Nephron progenitor cell (in vitro differentiated cells): ENCODE measurements at regions not wholly inside any gene's neighbourhood (a gene's known extent, or its start where the extent isn't known, plus 50 kb on each side); places are given as distances from the start of the nearest gene placed in this dataset.

Experiments
- DNase-seq: peaks from one replicate; pipeline ENCODE4 v3.0.0; 2021
- H3K27ac Mint-ChIP-seq: 2 replicates; pipeline ENCODE4 v1.8.0; 2021; ENCODE audit warnings: mild to moderate bottlenecking, moderate library complexity, mixed read lengths
- H3K27me3 Mint-ChIP-seq: 2 replicates; pipeline ENCODE4 v1.8.0; 2021; ENCODE audit warnings: mild to moderate bottlenecking, low read depth, mixed read lengths; ENCODE audit not compliant: poor library complexity
- H3K36me3 Mint-ChIP-seq: 2 replicates; pipeline ENCODE4 v1.8.0; 2021; ENCODE audit warnings: low read depth, mixed read lengths
- H3K4me1 Mint-ChIP-seq: 2 replicates; pipeline ENCODE4 v1.8.0; 2021; ENCODE audit warnings: mixed read lengths
- H3K4me3 Mint-ChIP-seq: 2 replicates; pipeline ENCODE4 v1.8.0; 2021; ENCODE audit warnings: mild to moderate bottlenecking, moderate library complexity, mixed read lengths
- H3K9me3 Mint-ChIP-seq: 2 replicates; pipeline ENCODE4 v1.8.0; 2021; ENCODE audit warnings: mild to moderate bottlenecking, moderate library complexity, mixed read lengths
- CTCF ChIP-seq: fragments of 200-600 bp; sonication (generic); IDR thresholded peaks from 2 replicates; pipeline ENCODE4 v1.5.0; 2021; ENCODE audit warnings: antibody characterized with exemption

GRCh38 chr10:80976658-80977057 is 439.0 kb downstream of the SH2D4B start:
- Mint-ChIP-seq H3K4me1 (no peaks in the 10 kb centered on the region), H3K36me3 (no peaks in the 10 kb centered on the region), H3K4me3 (no peak overlapping the region), H3K9me3 (no peaks in the 10 kb centered on the region), H3K27ac (no peak overlapping the region), H3K27me3 (no peaks in the 10 kb centered on the region)
- TF ChIP-seq CTCF, result no peak
- no peak for DNase-seq

GRCh38 chr10:80985102-80985501 is 447.4 kb downstream of the SH2D4B start:
- Mint-ChIP-seq H3K36me3 (no peaks in the 10 kb centered on the region), H3K27me3 (no peaks in the 10 kb centered on the region), H3K4me3 (no peak overlapping the region), H3K27ac (no peak overlapping the region), H3K4me1 (no peaks in the 10 kb centered on the region), H3K9me3 (no peaks in the 10 kb centered on the region)
- DNase-seq, result no peak
- TF ChIP-seq CTCF, result no peak

GRCh38 chr10:80986596-80986995 is 448.9 kb downstream of the SH2D4B start:
- no peak for DNase-seq
- TF ChIP-seq CTCF, result no peak
- peaks cover 4% of the 10 kb centered on the region for H3K9me3 Mint-ChIP-seq
- H3K4me3 Mint-ChIP-seq, result no peak overlapping the region
- H3K4me1 Mint-ChIP-seq, result no peaks in the 10 kb centered on the region
- no peaks in the 10 kb centered on the region for H3K27me3 Mint-ChIP-seq
- H3K27ac Mint-ChIP-seq, result no peak overlapping the region
- H3K36me3 Mint-ChIP-seq, result no peaks in the 10 kb centered on the region

GRCh38 chr10:80988755-80989154 is 451.1 kb downstream of the SH2D4B start:
- H3K9me3 Mint-ChIP-seq, result peaks cover 19% of the 10 kb centered on the region
- no peak for TF ChIP-seq CTCF
- no peak overlapping the region for H3K4me3 Mint-ChIP-seq
- no peak overlapping the region for H3K27ac Mint-ChIP-seq
- H3K4me1 Mint-ChIP-seq, result no peaks in the 10 kb centered on the region
- H3K36me3 Mint-ChIP-seq, result no peaks in the 10 kb centered on the region
- DNase-seq, result no peak
- H3K27me3 Mint-ChIP-seq, result no peaks in the 10 kb centered on the region

DNA sequence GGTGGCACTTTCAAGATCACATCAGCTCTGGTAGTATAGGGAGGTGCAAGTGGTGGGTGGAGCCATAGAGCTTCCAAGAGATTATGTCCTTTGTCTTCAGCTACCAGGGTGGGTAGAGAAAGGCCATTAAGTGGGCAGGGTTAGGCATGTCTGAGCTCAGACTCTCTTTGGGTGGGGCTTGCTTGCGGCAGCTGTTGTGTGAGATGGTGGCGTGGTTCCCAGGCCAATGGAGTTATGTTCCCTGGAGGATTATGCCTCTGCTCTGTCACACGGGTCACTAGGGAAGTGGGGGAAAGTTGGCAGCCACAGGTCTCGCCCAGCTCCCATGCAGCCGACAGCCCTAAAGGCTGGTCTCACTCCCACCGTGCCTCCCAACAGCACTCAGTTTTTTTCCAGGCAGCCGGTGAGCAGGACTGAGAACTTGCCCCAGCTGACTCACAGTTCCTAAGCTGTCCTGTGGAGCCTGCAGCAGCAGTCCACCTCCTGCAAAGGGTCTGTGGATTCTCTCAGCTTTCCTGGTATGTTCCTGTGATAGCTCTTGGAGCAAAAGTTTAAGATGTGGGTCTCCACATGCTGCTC is 459.0 kb downstream of the SH2D4B start:
- H3K4me1 Mint-ChIP-seq, result no peaks in the 10 kb centered on the region
- no peak overlapping the region for H3K27ac Mint-ChIP-seq
- TF ChIP-seq CTCF, result no peak

DNA sequence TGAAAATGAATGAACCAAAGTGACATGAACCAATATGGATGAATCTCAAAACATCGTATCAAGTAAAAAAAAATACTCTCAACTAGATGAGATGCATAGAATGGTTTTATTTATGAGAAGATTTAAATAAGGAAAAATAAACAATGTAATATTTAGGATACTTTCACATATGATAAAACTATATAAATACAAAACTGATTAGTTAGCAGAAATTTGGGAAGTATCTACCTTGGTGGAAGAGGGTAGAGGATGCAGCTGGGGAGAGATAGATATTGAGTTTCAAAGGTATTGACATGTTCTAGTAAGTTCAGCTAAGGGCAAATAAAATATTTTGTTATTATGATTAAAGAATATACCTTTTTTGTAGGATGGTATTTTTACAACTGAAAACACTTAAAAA is 463.1 kb downstream of the SH2D4B start:
- H3K27ac Mint-ChIP-seq, result no peak overlapping the region
- H3K4me1 Mint-ChIP-seq, result no peaks in the 10 kb centered on the region
- no peak overlapping the region for H3K4me3 Mint-ChIP-seq
- no peaks in the 10 kb centered on the region for H3K36me3 Mint-ChIP-seq
- peaks cover 4% of the 10 kb centered on the region for H3K9me3 Mint-ChIP-seq
- no peak for DNase-seq
- peaks cover 3% of the 10 kb centered on the region for H3K27me3 Mint-ChIP-seq
- TF ChIP-seq CTCF, result no peak

More for the DNA sequence above, 459.0 kb downstream of the SH2D4B start:
- peaks cover 28% of the 10 kb centered on the region for H3K9me3 Mint-ChIP-seq
- no peak overlapping the region for H3K4me3 Mint-ChIP-seq
- H3K36me3 Mint-ChIP-seq, result no peaks in the 10 kb centered on the region
- H3K27me3 Mint-ChIP-seq, result no peaks in the 10 kb centered on the region
- DNase-seq, result no peak
